ENCODE measurements at regions not wholly inside any gene's neighbourhood (a gene's known extent, or its start where the extent isn't known, plus 50 kb on each side); places are given as distances from the start of the nearest gene placed in this dataset.
"Not testable (repeated sequence)": the region's sequence is repeated elsewhere in the genome, so short reads cannot be mapped to it uniquely, and the experiment has no call there.

- no peaks in the 10 kb centered on the region for H3K36me3 Mint-ChIP-seq (ENCODE audit: low read depth)
- H3K4me1 Mint-ChIP-seq (ENCODE audit: low read depth), result no peaks in the 10 kb centered on the region; the same call in 1 of the 2 replicates
These were observed 452.9 kb upstream of the EPHA5 start for GRCh38 chr4:66123190-66123589.

GRCh38 chr4:66115231-66115630 is 444.9 kb upstream of the EPHA5 start:
- not testable (repeated sequence) for H3K4me1 Mint-ChIP-seq (ENCODE audit: low read depth); H3K36me3 Mint-ChIP-seq (ENCODE audit: low read depth); H3K27ac Mint-ChIP-seq; H3K27me3 Mint-ChIP-seq (ENCODE audit: insufficient read depth); H3K9me3 Mint-ChIP-seq; H3K4me3 Mint-ChIP-seq; DNase-seq

More at GRCh38 chr4:66123190-66123589, 452.9 kb upstream of the EPHA5 start:
- Mint-ChIP-seq H3K27me3 (ENCODE audit: insufficient read depth) (no peaks in the 10 kb centered on the region), H3K4me3 (no peak overlapping the region), H3K9me3 (no peaks in the 10 kb centered on the region), H3K27ac (no peak overlapping the region)
- no peak for DNase-seq
- no peak for TF ChIP-seq CTCF (IDR thresholded peaks at IDR 0.05)

- peaks cover 4% of the 10 kb centered on the region for H3K9me3 Mint-ChIP-seq
- no peaks in the 10 kb centered on the region for H3K4me1 Mint-ChIP-seq (ENCODE audit: low read depth)
- no peaks in the 10 kb centered on the region for H3K27me3 Mint-ChIP-seq (ENCODE audit: insufficient read depth)
- no peak overlapping the region for H3K27ac Mint-ChIP-seq
- peak; percentile 39 for TF ChIP-seq CTCF (IDR thresholded peaks at IDR 0.05)
- H3K4me3 Mint-ChIP-seq, result no peak overlapping the region
- H3K36me3 Mint-ChIP-seq (ENCODE audit: low read depth), result no peaks in the 10 kb centered on the region
- no peak for DNase-seq
These were observed 438.6 kb upstream of the EPHA5 start for GRCh38 chr4:66108898-66109297.

GRCh38 chr4:66097218-66097617 is 426.9 kb upstream of the EPHA5 start:
- H3K4me1 Mint-ChIP-seq (ENCODE audit: low read depth), result peaks cover 15% of the 10 kb centered on the region; the same call in 1 of the 2 replicates
- no peak overlapping the region for H3K4me3 Mint-ChIP-seq
- H3K27ac Mint-ChIP-seq, result no peak overlapping the region
- DNase-seq, result no peak
- no peaks in the 10 kb centered on the region for H3K27me3 Mint-ChIP-seq (ENCODE audit: insufficient read depth)
- peaks cover 6% of the 10 kb centered on the region; the same call in 1 of the 2 replicates for H3K9me3 Mint-ChIP-seq
- peaks cover 9% of the 10 kb centered on the region; the same call in 1 of the 2 replicates for H3K36me3 Mint-ChIP-seq (ENCODE audit: low read depth)
- no peak for TF ChIP-seq CTCF (IDR thresholded peaks at IDR 0.05)

GRCh38 chr4:66095065-66095464 is 424.8 kb upstream of the EPHA5 start:
- no peak for DNase-seq
- Mint-ChIP-seq H3K27me3 (ENCODE audit: insufficient read depth) (no peaks in the 10 kb centered on the region), H3K36me3 (ENCODE audit: low read depth) (peaks cover 4% of the 10 kb centered on the region; the same call in 1 of the 2 replicates), H3K9me3 (no peaks in the 10 kb centered on the region), H3K4me3 (no peak overlapping the region; the same call in 1 of the 2 replicates), H3K27ac (no peak overlapping the region), H3K4me1 (ENCODE audit: low read depth) (peaks cover 21% of the 10 kb centered on the region; the same call in 1 of the 2 replicates)
- TF ChIP-seq CTCF (IDR thresholded peaks at IDR 0.05), result no peak

GRCh38 chr4:66094070-66094469 is 423.8 kb upstream of the EPHA5 start:
- Mint-ChIP-seq H3K4me3 (peak overlapping the region; percentile 41; the same call in 1 of the 2 replicates), H3K9me3 (no peaks in the 10 kb centered on the region), H3K27me3 (ENCODE audit: insufficient read depth) (no peaks in the 10 kb centered on the region)

More at GRCh38 chr4:66094070-66094469, 423.8 kb upstream of the EPHA5 start:
- peaks cover 21% of the 10 kb centered on the region; the same call in 1 of the 2 replicates for H3K4me1 Mint-ChIP-seq (ENCODE audit: low read depth)
- no peak for TF ChIP-seq CTCF (IDR thresholded peaks at IDR 0.05)
- peaks cover 4% of the 10 kb centered on the region; the same call in 1 of the 2 replicates for H3K36me3 Mint-ChIP-seq (ENCODE audit: low read depth)
- no peak for DNase-seq
- H3K27ac Mint-ChIP-seq, result no peak overlapping the region
